HG02840 (cell line): ENCODE measurements at regions not wholly inside any gene's neighbourhood (a gene's known extent, or its start where the extent isn't known, plus 50 kb on each side); places are given as distances from the start of the nearest gene placed in this dataset.
"Not testable (repeated sequence)": the region's sequence is repeated elsewhere in the genome, so short reads cannot be mapped to it uniquely, and the experiment has no call there.

Source experiments
- ATAC-seq: cut with Tn5 transposase; IDR thresholded peaks from one replicate; pipeline ENCODE4 v1.9.1; 2021; ENCODE audit warnings: mild to moderate bottlenecking, moderate library complexity, moderate number of reproducible peaks; ENCODE audit not compliant: unreplicated experiment, low FRiP score

DNA sequence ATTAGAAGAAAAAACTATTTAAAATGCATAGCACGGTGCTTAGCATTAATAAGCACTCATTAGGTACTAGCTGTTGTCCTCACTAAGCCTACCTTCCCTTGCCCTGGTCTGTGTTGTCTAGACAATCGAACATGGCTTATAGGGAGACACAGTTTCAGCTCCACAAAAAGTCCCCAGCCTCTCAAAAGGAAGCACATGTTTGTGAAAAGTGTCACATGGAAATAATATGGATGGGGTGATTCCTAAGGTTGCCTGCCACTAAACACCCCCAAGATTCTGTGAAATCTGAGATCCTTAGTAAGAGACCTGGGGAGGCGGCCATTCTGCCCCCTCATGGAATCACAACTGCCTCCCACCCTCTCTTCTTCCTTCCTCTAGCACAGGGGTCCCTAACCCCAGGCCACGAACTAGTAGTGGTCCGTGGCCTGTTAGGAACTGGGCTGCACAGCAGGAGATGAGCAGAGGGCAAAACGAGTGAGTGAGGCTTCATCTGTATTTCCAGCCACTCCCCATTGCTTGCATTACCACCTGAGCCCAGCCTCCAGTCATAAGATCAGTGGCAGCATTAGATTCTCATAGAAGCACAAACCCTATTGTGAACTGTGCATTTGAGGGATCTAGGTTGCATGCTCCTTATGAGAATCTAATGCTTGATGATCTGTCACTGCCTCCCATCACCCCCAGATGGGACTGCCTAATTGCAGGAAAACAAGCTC is 59.6 kb upstream of the NDUFV2 start:
- no peak for ATAC-seq

DNA sequence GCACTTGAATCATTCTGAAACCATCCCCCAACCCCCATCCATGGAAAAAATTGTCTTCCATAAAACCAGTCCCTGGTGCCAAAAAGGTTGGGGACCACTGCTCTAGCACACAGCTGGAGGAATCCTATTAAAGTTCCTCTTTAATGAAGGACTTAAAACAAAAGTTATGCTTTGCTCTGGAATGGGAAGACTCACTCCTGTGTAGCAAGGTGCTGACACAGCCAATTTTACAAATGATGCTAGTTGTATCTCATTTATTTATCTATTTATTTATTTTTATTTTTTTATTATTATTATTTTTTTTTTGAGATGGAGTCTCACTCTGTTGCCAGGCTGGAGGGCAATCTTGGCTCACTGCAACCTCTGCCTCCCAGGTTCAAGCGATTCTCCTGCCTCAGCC is 58.9 kb upstream of the NDUFV2 start:
- no peak for ATAC-seq

DNA sequence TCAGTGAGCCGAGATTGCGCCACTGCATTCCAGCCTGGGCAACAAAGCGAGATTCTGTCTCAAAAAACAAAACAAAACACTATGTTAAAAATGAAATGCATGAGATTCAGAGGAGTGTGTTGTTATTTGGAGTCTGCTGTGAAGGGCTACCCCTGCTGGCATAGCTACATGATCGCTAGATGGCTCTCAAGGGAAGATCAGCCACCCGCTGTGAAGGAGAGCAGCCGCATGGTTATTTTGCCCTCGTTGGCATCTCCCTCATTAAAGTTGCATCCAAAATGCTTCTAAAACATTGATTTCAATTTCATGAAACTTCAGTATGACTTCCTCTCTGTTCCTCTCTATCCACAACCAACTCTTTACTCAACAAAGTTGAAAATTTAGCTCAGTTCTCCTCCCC is 54.8 kb upstream of the NDUFV2 start:
- no peak for ATAC-seq

DNA sequence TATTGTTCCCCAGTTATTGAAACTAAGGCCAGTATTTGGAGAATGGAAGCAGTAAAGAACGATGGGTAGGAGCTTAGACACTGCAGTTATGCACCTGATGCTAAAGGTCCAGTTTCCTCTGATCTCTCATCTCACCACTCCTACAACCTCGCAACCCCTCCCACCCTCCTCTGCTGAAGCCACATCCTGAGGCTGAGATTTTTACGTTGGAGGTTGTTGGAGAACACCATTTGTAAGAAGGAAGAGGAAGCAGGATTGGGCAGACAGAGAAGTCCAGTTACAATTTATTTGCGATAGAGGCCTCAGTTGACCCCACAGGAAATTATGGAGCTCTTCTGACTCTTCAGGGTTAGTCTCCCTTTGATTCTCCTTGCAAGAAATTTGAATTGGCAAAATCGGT is 54.3 kb upstream of the NDUFV2 start:
- no peak for ATAC-seq

DNA sequence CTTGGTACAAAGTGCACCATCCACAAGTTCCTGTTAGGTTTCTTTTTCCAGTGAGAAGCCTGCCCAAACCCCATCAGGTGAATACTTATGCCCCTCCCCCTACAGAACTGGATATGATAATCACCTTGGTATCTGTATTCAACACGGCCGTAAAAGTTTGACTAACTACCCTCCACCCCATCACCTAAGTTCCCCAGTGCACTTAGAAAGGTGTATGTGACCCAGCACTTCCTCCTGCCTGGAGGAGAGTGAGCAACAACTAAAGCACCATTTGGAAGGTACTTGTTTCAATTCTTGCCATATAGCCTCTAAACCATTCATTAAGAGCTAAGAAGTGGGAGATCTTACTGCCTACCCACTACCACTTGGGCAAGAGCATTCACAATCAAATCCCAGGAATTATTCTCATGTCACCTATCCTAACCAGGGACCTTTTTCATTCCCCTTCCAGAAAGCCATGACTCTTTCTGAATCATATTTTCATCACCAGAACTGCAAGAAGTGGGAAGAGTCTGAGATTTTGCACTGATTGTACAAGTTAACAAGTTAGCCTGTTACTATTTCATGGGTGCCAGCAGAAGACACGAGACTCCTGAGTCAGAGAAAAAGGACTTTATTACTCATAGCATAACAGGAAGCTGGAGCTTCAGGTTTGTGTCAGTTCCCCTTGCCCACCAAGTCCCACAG is 53.5 kb upstream of the NDUFV2 start:
- no peak for ATAC-seq

DNA sequence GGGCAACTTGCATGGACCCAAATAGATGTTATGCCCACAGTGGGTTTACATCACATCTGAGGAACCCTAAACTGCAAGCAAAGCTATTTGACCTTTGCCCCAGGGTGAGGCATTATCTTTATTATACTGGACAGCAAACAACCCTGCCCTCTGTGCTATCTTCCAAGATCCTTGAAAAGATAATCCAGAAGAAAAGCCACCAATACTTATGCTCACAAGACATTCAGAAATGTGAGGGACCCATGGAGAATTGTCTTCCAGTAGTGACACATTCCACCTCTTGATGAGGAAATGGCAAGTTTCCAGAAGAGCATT is 53.0 kb upstream of the NDUFV2 start:
- no peak for ATAC-seq

DNA sequence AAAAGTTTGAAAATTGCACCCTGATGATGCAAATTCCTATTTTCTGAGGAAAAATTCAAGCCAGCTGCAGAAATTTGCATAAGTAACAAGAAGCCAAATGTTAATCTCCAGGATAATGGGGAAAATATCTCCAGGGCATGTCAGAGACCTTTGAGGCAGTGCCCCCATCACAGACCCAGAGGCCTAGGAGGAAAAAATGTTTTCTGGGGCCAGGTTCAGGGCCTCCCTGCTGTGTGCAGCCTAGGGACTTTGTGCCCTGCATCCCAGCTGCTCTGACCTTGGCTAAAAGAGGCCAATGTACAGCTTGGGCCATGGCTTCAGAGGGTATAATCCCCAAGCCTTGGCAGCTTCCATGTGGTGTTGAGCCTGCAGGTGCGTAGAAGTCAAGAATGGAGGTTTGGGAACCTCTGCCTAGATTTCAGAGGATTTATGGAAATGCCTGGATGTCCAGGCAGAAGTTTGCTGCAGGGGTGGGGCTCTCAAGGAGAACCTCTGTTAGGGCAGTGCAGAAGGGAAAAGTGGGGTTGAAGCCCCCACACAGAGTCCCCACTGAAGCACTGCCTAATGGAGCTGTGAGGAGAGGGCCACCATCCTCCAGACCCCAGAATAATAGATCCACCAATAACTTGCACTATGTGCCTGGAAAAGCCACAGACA is 51.7 kb upstream of the NDUFV2 start:
- not testable (repeated sequence) for ATAC-seq
